Fibroblast of the aortic adventitia (primary cell): ENCODE measurements at regions not wholly inside any gene's neighbourhood (a gene's known extent, or its start where the extent isn't known, plus 50 kb on each side); places are given as distances from the start of the nearest gene placed in this dataset.

Source experiments
- DNase-seq: peaks from one replicate; pipeline ENCODE4 v3.0.0-alpha.2; 2010; ENCODE audit warnings: low read depth
- H3K4me3 ChIP-seq: 2 replicates; pipeline ENCODE4 v1.5.1; 2011; ENCODE audit warnings: low read depth, mild to moderate bottlenecking, control low read depth, low read length, moderate library complexity
- CTCF ChIP-seq: IDR thresholded peaks from 2 replicates; pipeline ENCODE4 v1.5.1; 2011; ENCODE audit warnings: mild to moderate bottlenecking, low read length, control low read depth, inconsistent platforms; ENCODE audit not compliant: insufficient read depth

GRCh38 chr1:192747943-192748342, 60.9 kb upstream of the RGS2 start:
- peak; percentile 49 for DNase-seq

GRCh38 chr1:192749349-192749748, 59.5 kb upstream of the RGS2 start:
- TF ChIP-seq CTCF, result no peak
- no peak overlapping the region for H3K4me3 ChIP-seq
- DNase-seq, result peak; percentile 12

More at GRCh38 chr1:192747943-192748342, 60.9 kb upstream of the RGS2 start:
- H3K4me3 ChIP-seq, result no peak overlapping the region
- no peak for TF ChIP-seq CTCF

GRCh38 chr1:192751260-192751659, 57.6 kb upstream of the RGS2 start:
- DNase-seq, result no peak
- H3K4me3 ChIP-seq, result no peak overlapping the region
- no peak for TF ChIP-seq CTCF

- no peak for TF ChIP-seq CTCF
- H3K4me3 ChIP-seq, result no peak overlapping the region
- no peak for DNase-seq
Measured at GRCh38 chr1:192756314-192756713, 52.5 kb upstream of the RGS2 start.

GRCh38 chr1:192756847-192757246, 52.0 kb upstream of the RGS2 start:
- H3K4me3 ChIP-seq, result no peak overlapping the region
- DNase-seq, result no peak
- TF ChIP-seq CTCF, result no peak

GRCh38 chr1:192758492-192758891, 50.3 kb upstream of the RGS2 start:
- H3K4me3 ChIP-seq, result no peak overlapping the region
- no peak for DNase-seq
- no peak for TF ChIP-seq CTCF
